A549 (cell line): ENCODE measurements at regions not wholly inside any gene's neighbourhood (a gene's known extent, or its start where the extent isn't known, plus 50 kb on each side); places are given as distances from the start of the nearest gene placed in this dataset.
"Not testable (repeated sequence)": the region's sequence is repeated elsewhere in the genome, so short reads cannot be mapped to it uniquely, and the experiment has no call there.

Experiments used
- ATAC-seq, 2 experiments: fragments of 200-7000 bp in 1 of 2; fragments of >200 bp in 1 of 2; cut with Nextera tagmentation in 1 of 2; cut with Tn5 transposase in 1 of 2; 3 replicates each; pipeline versions ENCODE4 v1.8.0 to v1.9.1; 2018 to 2020; ENCODE audit warnings: mild to moderate bottlenecking in 1 of 2, moderate library complexity in 1 of 2
- CTCF ChIA-PET: fragments of 300-600 bp; sonication (Branson Sonifier 250); formaldehyde crosslinking; extraction: SDS; loops from one replicate; lab custom pipeline; 2021; ENCODE audit warnings: antibody characterized with exemption, inconsistent platforms; lab: Yijun Ruan, JAX
- POLR2A ChIA-PET: fragments of 350-600 bp; formaldehyde crosslinking; extraction: SDS; loops from one replicate; lab custom pipeline; 2021; ENCODE audit warnings: antibody characterized with exemption, inconsistent platforms; lab: Yijun Ruan, JAX
- DNase-seq, 2 experiments: peaks; one replicate each; pipeline versions ENCODE4 v3.0.0 to v3.0.0-alpha.2; 2011 to 2016; ENCODE audit warnings: low read depth in 1 of 2, low spot score in 1 of 2
- FAIRE-seq: peaks from 2 replicates; lab custom pipeline; 2011; peaks lifted over from hg19 to GRCh38; lab: Jason Lieb, UNC
- H3K27ac ChIP-seq, 2 experiments: fragments of >200 bp; sonication (Bioruptor Twin); formaldehyde crosslinking; 3 replicates each; pipeline ENCODE4 v1.5.1; 2016 to 2017
- H3K4me1 ChIP-seq: fragments of >200 bp; sonication (Bioruptor Twin); formaldehyde crosslinking; 3 replicates; pipeline ENCODE4 v1.6.1; 2016
- H3K4me2 ChIP-seq: fragments of >200 bp; sonication (Bioruptor Twin); formaldehyde crosslinking; 3 replicates; pipeline ENCODE4 v1.6.1; 2016
- H3K4me3 ChIP-seq: fragments of >200 bp; sonication (Bioruptor Twin); formaldehyde crosslinking; 3 replicates; pipeline ENCODE4 v1.5.1; 2016
- H3K9me3 ChIP-seq: fragments of >200 bp; sonication (Bioruptor Twin); formaldehyde crosslinking; 3 replicates; pipeline ENCODE4 v1.6.1; 2016
- CBX2 ChIP-seq: fragments of 200-600 bp; sonication (generic); IDR thresholded peaks from 2 replicates; pipeline ENCODE4 v1.6.1; 2016; ENCODE audit warnings: low read depth, mild to moderate bottlenecking, borderline replicate concordance
- CBX8 ChIP-seq: fragments of 200-600 bp; sonication (generic); IDR thresholded peaks from 2 replicates; pipeline ENCODE4 v1.6.1; 2016
- CHD4 ChIP-seq: fragments of 200-600 bp; sonication (generic); IDR thresholded peaks from 2 replicates; pipeline ENCODE4 v1.6.1; 2016; ENCODE audit warnings: antibody characterized with exemption, mild to moderate bottlenecking, borderline replicate concordance
- ELK1 ChIP-seq: fragments of 150-350 bp; IDR thresholded peaks from 2 replicates; pipeline ENCODE4 v1.6.1; 2014; ENCODE audit warnings: low read depth, mild to moderate bottlenecking, low read length
- ESRRA ChIP-seq: fragments of 150-350 bp; IDR thresholded peaks from 2 replicates; pipeline ENCODE4 v1.6.1; 2014; ENCODE audit warnings: mild to moderate bottlenecking, low read length, borderline replicate concordance
- FOSB ChIP-seq: fragments of 250-450 bp; sonication (Bioruptor Pico); IDR thresholded peaks from 2 replicates; pipeline ENCODE4 v1.5.0; 2020; ENCODE audit warnings: mild to moderate bottlenecking, moderate library complexity
- FOSL2 ChIP-seq, 2 experiments: fragments of 450-650 bp in 1 of 2; fragments of >200 bp in 1 of 2; sonication (Bioruptor Twin) in 1 of 2; formaldehyde crosslinking; IDR thresholded peaks; 2 replicates each; pipeline versions ENCODE4 v1.5.0 to v1.6.1; 2016 to 2020; ENCODE audit warnings: mild to moderate bottlenecking in 1 of 2, moderate library complexity in 1 of 2
- GATA3 ChIP-seq: IDR thresholded peaks from 2 replicates; pipeline ENCODE4 v1.6.1; 2012; ENCODE audit warnings: borderline replicate concordance
- HEYL ChIP-seq: fragments of 250-450 bp; sonication (Bioruptor Pico); IDR thresholded peaks from 2 replicates; pipeline ENCODE4 v1.8.0; 2021; ENCODE audit warnings: mild to moderate bottlenecking, moderate library complexity
- HOXB5 ChIP-seq: fragments of 250-450 bp; sonication (Bioruptor Pico); IDR thresholded peaks from 2 replicates; pipeline ENCODE4 v1.5.0; 2020; ENCODE audit warnings: mild to moderate bottlenecking, moderate library complexity
- JUN ChIP-seq, 2 experiments: fragments of >200 bp; sonication (Bioruptor Twin); formaldehyde crosslinking; IDR thresholded peaks; 2 replicates in 1 of 2; 3 replicates in 1 of 2; pipeline ENCODE4 v1.6.1; 2016 to 2017
- KDM5A ChIP-seq: fragments of 200-600 bp; sonication (generic); IDR thresholded peaks from 2 replicates; pipeline ENCODE4 v1.6.1; 2016; ENCODE audit warnings: antibody characterized with exemption, mild to moderate bottlenecking
- MAFK ChIP-seq: fragments of 450-650 bp; IDR thresholded peaks from 2 replicates; pipeline ENCODE4 v1.6.1; 2014; ENCODE audit not compliant: partially characterized antibody
- NFE2L2 ChIP-seq: fragments of 150-350 bp; conservative IDR thresholded peaks from 2 replicates; pipeline ENCODE4 v1.6.1; 2014; ENCODE audit warnings: low read length
- NPAS2 ChIP-seq: fragments of 250-450 bp; sonication (Bioruptor Pico); IDR thresholded peaks from 2 replicates; pipeline ENCODE4 v1.8.0; 2022; ENCODE audit warnings: mild to moderate bottlenecking, moderate library complexity, borderline replicate concordance
- POLR2A ChIP-seq: IDR thresholded peaks from 2 replicates; pipeline ENCODE4 v1.6.1; 2012; ENCODE audit warnings: mild to moderate bottlenecking, low read length
- REST ChIP-seq: fragments of 200-600 bp; sonication (generic); IDR thresholded peaks from 2 replicates; pipeline ENCODE4 v1.6.1; 2016; ENCODE audit warnings: antibody characterized with exemption, mild to moderate bottlenecking, moderate library complexity
- RFX5 ChIP-seq: fragments of 450-650 bp; IDR thresholded peaks from 2 replicates; pipeline ENCODE4 v1.7.1; 2014; ENCODE audit warnings: antibody characterized with exemption, mild to moderate bottlenecking, moderate library complexity
- SREBF2 ChIP-seq: fragments of 450-650 bp; IDR thresholded peaks from 2 replicates; pipeline ENCODE4 v1.6.1; 2014; ENCODE audit warnings: mild to moderate bottlenecking, moderate library complexity
- TP53 ChIP-seq: fragments of 250-450 bp; sonication (Bioruptor Pico); IDR thresholded peaks from 2 replicates; pipeline ENCODE4 v1.5.0; 2021; ENCODE audit warnings: mild to moderate bottlenecking, moderate library complexity
- USF2 ChIP-seq: fragments of 450-650 bp; IDR thresholded peaks from 2 replicates; pipeline ENCODE4 v1.6.1; 2014; ENCODE audit warnings: antibody characterized with exemption
- ZC3H11A ChIP-seq: fragments of 450-650 bp; IDR thresholded peaks from 2 replicates; pipeline ENCODE4 v1.6.1; 2014; ENCODE audit warnings: antibody characterized with exemption, mild to moderate bottlenecking
- ZNF302 ChIP-seq: fragments of 250-450 bp; sonication (Bioruptor Pico); IDR thresholded peaks from 2 replicates; pipeline ENCODE4 v1.9.0; 2021; ENCODE audit warnings: inconsistent platforms, mild to moderate bottlenecking, moderate library complexity
- ZSCAN20 ChIP-seq: fragments of 250-450 bp; sonication (Bioruptor Pico); IDR thresholded peaks from 2 replicates; pipeline ENCODE4 v1.8.0; 2022; ENCODE audit warnings: mild to moderate bottlenecking, moderate library complexity
- WGBS: methylation state at CpG from one replicate; pipeline ENCODE4 v1.1.6; 2017; ENCODE audit errors: missing lambda C conversion rate; 5-methylcytosine and 5-hydroxymethylcytosine counted together

DNA sequence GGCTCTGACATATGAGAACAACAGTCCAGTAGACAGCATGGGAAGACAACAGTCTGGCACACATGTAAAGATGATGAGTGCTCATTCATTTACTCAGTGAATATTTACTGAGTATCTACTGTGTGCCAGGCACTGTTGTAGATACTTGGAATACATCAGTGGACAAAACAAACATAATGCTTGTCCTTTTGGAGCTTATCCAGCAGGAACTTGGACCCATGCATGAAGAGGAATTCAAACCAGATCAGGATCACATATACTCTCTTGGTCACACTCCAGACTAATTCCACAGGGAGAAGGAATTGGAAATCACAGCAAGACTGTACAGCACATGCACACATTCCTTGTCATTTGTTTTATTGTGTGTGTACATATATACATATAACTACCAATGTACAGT is 217.6 kb upstream of the TTC29 start:
- ChIA-PET CTCF (no interaction called here), POLR2A (no interaction called here)
- no peak for ATAC-seq

DNA sequence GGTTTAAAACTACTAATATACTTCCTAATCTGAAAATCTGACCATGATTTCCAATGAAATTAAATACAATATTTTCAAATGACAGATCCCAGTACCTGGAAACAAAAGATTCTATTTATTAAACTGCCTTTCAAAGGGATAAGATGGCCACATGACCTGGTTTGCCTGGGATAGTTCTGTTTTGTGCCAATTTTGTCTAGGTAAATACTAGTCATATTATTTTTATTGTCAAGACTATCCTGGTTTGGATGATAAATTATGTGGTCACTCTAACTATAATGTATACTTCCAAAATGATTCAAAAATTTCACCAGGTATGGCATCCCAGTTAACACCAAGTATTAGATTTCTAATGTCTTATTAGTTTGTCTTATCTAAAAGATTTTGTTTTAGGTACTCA is 222.5 kb upstream of the TTC29 start:
- H3K4me1 ChIP-seq, POLR2A ChIA-PET, H3K4me2 ChIP-seq, H3K27ac ChIP-seq, H3K9me3 ChIP-seq, FAIRE-seq, ATAC-seq, H3K4me3 ChIP-seq, CTCF ChIA-PET, DNase-seq: not testable (repeated sequence)

More for the DNA sequence above, 217.6 kb upstream of the TTC29 start:
- FAIRE-seq: no peak
- H3K4me1 ChIP-seq: peaks cover 5% of the 10 kb centered on the region; the same call in 1 of the 3 replicates
- H3K4me3 ChIP-seq: no peak overlapping the region
- H3K9me3 ChIP-seq: no peaks in the 10 kb centered on the region
- TF ChIP-seq JUN (IDR thresholded peaks at IDR 0.05) (no peak), ZNF302 (CRISPR knock-in tag) (no peak), ELK1 (no peak), ZC3H11A (no peak), ESRRA (no peak), GATA3 (no peak), POLR2A (no peak), MAFK (no peak), CHD4 (no peak), SREBF2 (no peak), RFX5 (no peak), HEYL (CRISPR knock-in tag) (no peak), NFE2L2 (no peak), FOSB (no peak), REST (no peak)
- DNase-seq: no peak
- H3K4me2 ChIP-seq: no peak overlapping the region
- H3K27ac ChIP-seq: no peak overlapping the region

GRCh38 chr4:147173322-147173721 is 227.7 kb upstream of the TTC29 start:
- TF ChIP-seq NPAS2 (CRISPR knock-in tag) (no peak), ZSCAN20 (CRISPR knock-in tag) (no peak), REST (no peak), ZC3H11A (no peak), GATA3 (no peak), KDM5A (no peak), HOXB5 (no peak), CBX2 (no peak), TP53 (no peak), CBX8 (no peak), ESRRA (no peak), USF2 (no peak), FOSL2 (IDR thresholded peaks at IDR 0.05) (no peak), FOSL2 (CRISPR knock-in tag; IDR thresholded peaks at IDR 0.05) (no peak)
- DNase-seq (no peak), ATAC-seq (no peak), FAIRE-seq (no peak)
- Histone ChIP-seq H3K4me1 (no peaks in the 10 kb centered on the region), H3K27ac (no peak overlapping the region), H3K4me3 (no peak overlapping the region), H3K4me2 (no peak overlapping the region), H3K9me3 (no peaks in the 10 kb centered on the region)
- ChIA-PET CTCF (no interaction called here), POLR2A (no interaction called here)
- WGBS: 87% methylated on average over 1 of the region's 1 CpG
